ENCODE measurements at regions not wholly inside any gene's neighbourhood (a gene's known extent, or its start where the extent isn't known, plus 50 kb on each side); places are given as distances from the start of the nearest gene placed in this dataset.

DNA sequence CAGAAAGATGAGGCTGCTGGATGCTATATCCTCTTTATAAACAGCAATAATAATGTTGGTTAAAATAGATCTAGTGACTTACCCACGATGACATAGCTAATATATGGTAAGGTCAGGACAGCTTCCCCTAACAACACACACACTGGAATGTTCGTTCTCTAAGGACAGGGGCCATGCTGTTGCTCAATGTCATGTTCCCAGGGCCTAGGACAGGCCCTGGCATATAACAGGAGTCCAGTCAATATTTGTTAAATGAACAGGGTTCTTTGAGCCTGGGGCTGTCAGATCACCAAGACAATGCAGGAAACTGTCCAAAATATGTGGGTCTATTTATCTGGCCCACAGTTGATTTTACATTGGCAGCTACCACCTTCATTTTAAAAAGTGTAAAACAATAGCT, 207.1 kb upstream of the MEX3C start:
- no peak for DNase-seq

- no peak for DNase-seq
Observed at GRCh38 chr18:51405683-51406477, 208.4 kb upstream of the MEX3C start.

- DNase-seq = no peak
Observed at GRCh38 chr18:51417643-51418483, 220.4 kb upstream of the MEX3C start.

GRCh38 chr18:51425475-51425874, 228.0 kb upstream of the MEX3C start:
- DNase-seq = no peak

DNA sequence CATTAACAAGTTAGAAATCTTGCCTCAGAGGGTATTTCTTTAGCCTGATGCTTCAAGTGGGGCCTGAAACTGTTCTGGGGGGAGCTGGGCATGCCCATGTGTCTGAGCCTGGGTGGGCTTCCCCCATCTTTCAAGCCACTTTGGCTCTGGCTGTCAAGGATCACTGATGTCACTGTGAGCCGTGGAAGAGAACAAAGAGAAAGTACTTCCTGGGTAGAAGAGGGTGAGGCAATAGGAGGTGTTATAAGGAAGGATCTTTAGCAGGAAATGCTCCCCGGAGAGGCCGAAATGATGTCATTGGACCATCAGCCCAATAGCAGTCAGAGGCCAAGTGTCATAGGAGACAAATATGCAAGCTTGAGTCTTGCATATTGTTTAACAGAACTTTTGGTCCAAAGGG, 228.4 kb upstream of the MEX3C start:
- DNase-seq = no peak

- DNase-seq = no peak
Observed at GRCh38 chr18:51426996-51427395, 229.5 kb upstream of the MEX3C start.

GRCh38 chr18:51429644-51430043, 232.2 kb upstream of the MEX3C start:
- no peak for DNase-seq

DNA sequence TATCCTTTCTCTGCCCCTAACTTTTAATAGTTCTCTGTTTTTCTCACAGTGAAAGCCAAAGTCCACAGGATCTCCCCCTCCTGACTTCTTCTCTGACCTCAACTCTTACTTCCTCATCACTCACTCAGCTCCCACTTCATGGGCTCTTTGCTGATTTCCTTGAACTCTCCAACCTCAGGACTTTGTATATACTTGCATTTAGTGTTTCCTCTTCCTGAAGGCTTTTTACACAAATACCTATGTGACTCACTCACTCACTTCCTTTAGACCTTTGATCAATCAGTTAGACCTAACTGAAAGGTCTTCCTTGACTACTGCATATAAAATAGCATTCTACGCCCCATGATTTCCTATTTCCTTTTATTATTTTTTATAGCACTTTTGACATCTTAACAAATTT, 233.1 kb upstream of the MEX3C start:
- no peak for DNase-seq

DNA sequence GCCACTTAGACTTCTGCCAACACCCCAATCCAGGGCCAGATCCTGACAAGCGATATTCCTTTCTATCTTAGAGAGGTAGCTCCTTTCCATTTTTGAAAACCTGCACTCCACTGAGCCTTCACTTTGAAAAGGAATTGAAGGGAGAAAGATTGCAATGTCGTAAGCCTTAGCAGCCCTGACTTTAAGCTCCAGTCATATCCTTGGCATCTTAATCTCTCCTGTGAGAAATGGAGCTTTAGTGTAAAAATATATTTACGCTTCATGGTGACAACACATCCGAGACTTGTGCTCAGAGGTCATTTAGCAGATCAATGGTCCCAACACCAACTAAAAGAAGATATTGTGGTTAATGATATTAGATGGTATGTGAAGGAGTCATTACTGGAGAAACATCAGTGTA, 235.8 kb upstream of the MEX3C start:
- DNase-seq = no peak

DNA sequence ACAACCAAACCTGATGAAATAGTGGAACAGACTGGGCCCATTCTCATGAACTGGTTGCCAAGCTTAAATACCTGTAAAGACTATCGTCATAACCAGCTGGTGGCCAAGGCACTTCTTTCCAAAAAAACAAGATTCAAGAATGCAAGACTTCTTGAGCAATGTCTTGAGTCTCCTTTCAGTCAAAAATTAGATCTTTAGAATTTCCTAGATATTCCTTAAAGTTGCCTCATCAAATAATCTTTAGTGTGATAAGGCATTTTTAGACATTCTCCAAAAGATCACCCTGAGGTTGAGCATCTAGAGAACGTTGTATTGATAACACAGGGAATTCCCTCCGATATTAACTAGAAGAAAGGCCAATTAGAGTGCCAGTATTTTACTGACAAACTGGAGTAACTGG, 236.4 kb upstream of the MEX3C start:
- DNase-seq = no peak

- DNase-seq = no peak
Observed at GRCh38 chr18:51437280-51438271, 240.1 kb upstream of the MEX3C start.

- no peak for DNase-seq
Observed at GRCh38 chr18:51438797-51439350, 241.4 kb upstream of the MEX3C start.

DNA sequence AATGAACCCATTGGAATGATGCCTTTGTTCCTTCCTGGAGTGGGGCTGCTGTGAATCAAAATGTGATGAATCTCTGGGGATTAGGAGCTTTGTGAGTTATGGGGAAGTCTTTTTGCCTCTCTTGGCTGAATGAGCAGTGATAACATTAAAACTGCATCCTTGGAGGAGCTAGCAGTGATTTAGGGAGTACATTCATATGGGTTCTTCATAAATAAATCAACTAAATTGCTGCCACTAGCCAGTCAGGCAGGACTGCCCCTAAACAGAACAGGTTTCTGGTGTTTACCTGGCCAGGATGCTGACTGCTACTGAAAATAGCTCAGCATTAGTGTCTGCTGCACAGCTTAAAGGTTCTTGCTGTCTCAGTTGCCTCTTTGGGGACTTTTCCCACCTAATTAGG, 244.5 kb upstream of the MEX3C start:
- no peak for DNase-seq

DNA sequence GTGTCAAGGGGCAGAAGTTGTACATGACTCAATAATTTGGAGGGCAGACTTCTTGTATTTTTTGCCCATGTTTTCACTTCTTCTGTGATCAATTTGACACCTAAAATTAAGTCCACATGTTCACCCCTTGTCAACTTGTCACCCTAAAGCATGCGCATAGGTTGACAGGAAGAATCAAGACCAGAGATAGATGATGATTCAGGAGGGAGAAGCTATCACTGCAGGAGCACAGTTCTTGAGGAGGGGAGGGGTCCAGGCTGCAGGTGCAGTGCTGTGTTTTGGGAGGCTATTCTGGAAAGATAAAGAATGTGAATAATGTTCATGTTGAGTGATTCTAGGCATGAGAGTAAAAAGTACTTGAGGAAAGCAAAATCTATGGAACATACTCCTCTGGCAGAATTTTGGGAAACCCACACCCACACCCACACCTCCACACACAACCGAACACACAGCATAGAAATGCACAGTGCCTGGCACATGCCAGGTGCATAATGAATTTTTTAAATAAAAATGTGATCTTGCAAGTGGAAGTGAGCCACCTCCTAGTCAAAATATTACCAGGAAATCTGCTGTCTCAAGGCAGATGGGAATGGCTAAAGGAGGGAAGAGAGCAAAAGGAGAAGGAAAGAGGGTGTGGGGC, 249.2 kb upstream of the MEX3C start:
- DNase-seq = no peak

DNA sequence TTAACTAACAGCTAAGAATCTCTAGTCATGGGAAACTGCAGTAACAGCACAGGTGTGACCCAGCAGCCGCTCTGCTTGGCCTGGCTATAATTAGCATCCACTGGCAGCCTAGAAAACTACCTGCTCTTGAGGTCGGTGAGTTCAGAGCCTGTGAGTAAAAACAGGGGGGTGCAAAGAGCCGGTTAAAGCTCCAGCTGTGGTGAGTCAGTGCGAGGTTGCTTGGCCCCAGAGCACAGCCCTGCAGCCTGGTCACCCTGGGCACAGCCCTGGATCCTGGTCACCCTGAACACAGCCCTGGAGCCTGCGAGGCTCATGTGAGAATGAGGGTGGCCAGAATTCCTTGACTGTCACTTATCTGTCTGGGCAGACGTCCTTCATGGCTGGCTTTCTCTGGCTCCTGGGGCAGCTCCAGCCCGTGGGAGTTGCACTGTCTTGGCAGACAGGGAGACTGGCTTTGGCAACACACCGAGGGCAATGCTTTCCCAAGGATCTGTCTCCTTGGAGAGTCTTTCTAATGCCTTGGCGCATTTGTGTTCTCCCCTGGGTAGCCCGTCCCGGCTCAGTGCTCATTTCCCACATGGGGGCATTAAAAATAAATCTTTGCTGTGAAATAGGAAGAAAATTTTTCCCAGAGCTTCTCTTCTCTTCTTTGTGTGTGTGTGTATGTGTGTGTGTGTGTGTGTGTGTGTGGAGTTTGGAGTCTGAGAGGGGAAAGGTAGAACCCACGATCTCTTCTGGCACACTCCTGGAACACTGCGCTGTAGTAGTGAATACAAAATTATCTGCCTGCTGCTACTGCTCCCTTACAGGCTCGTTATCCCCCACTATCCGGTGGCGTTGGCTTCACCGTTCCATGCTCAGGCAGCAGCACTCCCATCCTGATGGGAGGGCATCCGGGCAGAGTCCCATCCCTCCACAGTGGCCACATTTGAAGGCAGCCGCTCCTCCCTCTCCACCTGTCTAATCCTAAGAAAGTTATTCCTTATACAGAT, 250.2 kb upstream of the MEX3C start:
- no peak for DNase-seq

DNA sequence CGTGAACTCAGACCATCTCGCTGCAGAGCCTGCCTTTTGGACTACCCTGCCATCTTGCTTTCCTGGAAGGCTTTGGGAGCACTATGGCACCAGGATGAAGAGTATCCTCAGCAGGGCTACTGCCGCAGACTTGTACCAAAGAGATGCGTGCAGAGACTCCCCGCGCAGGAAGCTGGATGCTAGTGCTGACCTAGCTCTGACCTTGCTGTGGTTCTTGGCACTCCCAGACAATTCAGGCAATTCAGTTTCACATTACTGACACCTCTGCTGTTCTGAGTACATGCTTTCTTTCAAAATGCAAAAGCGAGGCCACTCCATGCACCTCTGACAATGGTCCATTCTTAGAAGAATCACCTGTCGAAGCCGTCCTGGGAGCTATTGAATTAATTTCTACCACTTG, 251.5 kb upstream of the MEX3C start:
- no peak for DNase-seq

DNA sequence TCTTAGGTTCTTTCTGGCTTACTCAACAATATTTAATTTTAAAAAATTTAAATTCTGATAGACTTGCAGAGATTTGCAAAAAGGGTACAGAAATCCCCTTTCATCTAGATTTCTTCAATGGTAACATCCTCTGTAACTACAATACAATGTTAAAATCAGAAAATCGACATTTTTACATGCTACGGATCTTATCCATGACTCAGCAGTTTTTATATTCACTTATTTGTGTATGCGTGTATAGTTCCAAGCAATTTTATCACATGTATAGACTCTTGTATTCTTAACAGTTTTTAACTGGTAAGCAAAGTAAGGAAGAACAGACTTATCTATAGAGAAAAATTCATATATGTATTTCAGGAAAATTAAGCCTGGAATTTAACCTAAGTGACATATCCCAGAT, 256.1 kb upstream of the MEX3C start:
- DNase-seq = no peak

DNA sequence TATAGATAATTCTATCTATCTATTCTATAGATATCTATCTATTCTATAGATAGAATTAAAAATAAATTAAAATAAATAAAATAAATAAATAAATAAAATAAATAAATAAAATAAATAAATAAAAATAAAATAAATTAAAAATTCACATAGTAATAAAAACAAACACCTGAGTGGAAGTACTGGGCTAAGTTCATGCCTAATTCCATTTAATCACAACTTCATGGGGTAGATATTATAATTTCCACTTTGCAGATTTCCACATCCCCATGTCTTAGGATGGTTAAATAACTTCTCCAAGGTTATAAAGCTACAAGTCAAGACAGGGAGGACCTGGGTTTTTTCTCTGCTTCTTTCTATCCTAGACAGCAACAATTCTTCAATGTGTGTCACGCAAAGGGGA, 261.4 kb upstream of the MEX3C start:
- no peak for DNase-seq

DNA sequence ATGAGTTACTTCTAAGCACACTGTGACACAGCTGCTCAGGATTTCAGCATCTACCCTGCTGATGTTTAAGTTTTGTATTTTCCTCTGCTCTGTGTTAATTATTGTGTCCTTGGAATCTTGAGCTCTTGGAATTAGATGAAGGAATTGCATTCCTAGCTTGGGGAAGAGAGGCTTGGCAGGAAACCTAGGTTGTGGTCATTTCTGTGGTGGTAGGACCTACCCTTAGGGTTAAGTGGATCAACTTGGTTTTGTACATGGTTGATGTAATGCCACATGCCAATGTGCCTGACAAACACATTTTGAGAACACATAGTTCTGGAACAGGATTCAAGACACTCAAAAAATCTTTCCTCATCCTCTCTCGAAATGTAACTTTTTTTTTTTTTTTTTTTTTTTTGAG, 264.5 kb upstream of the MEX3C start:
- DNase-seq = no peak

DNA sequence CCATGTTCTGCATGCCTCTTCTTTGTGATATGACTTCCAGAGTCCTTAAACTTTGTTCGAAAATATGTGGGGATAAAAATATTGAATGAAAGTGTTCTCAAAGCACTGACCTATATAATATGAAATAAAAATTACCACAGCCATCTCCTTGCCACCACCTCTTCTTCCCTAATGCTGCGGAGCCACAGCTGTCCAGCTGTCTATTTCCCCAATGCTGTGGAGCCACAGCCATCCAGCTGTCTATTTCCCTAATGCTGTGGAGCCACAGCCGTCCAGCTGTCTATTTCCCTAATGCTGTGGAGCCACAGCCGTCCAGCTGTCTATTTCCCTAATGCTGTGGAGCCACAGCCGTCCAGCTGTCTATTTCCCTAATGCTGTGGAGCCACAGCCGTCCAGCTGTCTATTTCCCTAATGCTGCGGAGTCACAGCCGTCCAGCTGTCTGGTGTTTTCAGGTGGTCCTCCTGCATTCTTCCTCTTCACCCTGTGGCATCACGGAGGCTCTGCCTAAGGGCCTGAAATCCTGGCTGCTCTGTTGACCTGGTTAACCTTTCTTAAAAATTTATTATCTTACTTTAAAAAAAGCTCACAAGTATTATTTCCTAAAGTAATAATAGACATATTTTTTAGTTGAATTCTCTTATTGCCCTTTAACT, 266.1 kb upstream of the MEX3C start:
- DNase-seq = no peak
